ENCODE measurements at regions not wholly inside any gene's neighbourhood (a gene's known extent, or its start where the extent isn't known, plus 50 kb on each side); places are given as distances from the start of the nearest gene placed in this dataset.
A peak's percentile ranks its signal among the peaks of the same experiment; 100 is the strongest.

DNA sequence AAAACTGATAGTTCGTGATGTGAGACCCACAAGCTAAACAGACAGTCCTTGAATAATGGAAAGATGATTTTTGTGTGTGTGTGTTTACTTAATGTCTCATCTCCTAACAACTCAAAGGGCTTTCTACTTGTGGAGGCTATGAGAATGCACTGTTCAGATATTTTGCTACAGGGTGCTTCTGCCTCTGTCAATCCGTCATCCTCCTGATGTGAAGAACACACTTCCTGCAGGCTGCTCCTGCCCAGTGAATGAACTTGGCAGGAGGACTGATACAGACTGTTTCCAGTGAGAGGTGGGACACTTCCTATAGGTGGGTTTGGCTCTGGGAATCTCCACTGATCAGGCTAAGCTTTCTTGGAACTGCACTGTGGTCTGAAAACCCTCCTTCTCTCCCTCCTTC is 168.4 kb upstream of the STARD13 start:
- H3K4me3 ChIP-seq = no peak overlapping the region
- no peaks in the 10 kb centered on the region for H3K27me3 ChIP-seq
- no peaks in the 10 kb centered on the region for H3K36me3 ChIP-seq
- H3K27ac ChIP-seq = no peak overlapping the region
- H3K9me3 ChIP-seq (replicated peaks) = peaks cover 3% of the 10 kb centered on the region; the same call in 1 of the 2 replicates
- H3K4me1 ChIP-seq = no peaks in the 10 kb centered on the region
- DNase-seq = no peak

GRCh38 chr13:33454844-33455705 is 169.5 kb upstream of the STARD13 start:
- no peak overlapping the region for H3K4me3 ChIP-seq
- no peak overlapping the region for H3K27ac ChIP-seq
- no peaks in the 10 kb centered on the region for H3K27me3 ChIP-seq
- H3K36me3 ChIP-seq = no peaks in the 10 kb centered on the region
- no peaks in the 10 kb centered on the region for H3K4me1 ChIP-seq
- peaks cover 12% of the 10 kb centered on the region for H3K9me3 ChIP-seq (replicated peaks)
- DNase-seq = no peak

DNA sequence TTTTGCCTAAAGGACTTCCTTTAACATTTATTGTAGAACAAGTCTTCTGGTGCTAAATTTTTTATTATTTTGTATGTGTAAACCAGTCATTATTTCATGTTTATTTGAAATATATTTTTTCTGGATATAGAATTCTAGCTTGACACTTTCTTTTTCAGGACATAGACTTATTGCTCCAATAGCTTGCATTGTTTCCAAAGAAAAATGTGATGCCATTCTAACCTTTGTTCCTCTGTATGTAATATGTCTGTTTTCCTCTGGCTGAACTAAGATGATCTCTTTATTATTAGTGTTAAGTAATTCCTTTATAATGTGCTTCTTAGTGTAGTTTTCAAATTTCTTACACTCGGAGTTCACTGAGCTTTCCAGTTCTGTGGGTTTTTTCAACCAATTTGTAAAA is 174.1 kb upstream of the STARD13 start:
- Histone ChIP-seq H3K27ac (no peak overlapping the region), H3K4me1 (no peaks in the 10 kb centered on the region), H3K36me3 (no peaks in the 10 kb centered on the region), H3K27me3 (no peaks in the 10 kb centered on the region), H3K9me3 (replicated peaks) (peaks cover 18% of the 10 kb centered on the region), H3K4me3 (no peak overlapping the region)
- no peak for DNase-seq

DNA sequence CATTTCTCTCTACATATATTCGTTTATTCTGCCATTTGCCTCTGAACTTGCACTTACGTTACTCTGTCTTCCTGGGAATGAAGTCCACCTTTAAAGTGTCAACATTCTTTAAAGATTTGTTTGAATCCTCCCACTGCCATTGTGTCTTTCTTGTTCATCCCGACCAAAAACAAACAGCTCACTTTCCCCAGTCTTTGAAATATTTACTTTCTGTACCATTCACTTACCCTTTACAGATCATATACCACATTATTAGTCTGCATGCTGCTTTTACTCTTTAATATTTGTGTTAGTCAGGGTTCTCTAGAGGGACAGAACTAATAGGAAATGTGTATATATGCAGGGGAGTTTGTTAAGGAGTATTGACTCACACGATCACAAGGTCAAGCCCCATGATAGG is 176.6 kb upstream of the STARD13 start:
- no peaks in the 10 kb centered on the region for H3K36me3 ChIP-seq
- DNase-seq = no peak
- peaks cover 15% of the 10 kb centered on the region for H3K9me3 ChIP-seq (replicated peaks)
- peaks cover 6% of the 10 kb centered on the region; the same call in 1 of the 2 replicates for H3K4me1 ChIP-seq
- H3K27me3 ChIP-seq = no peaks in the 10 kb centered on the region
- H3K27ac ChIP-seq = no peak overlapping the region
- H3K4me3 ChIP-seq = no peak overlapping the region

DNA sequence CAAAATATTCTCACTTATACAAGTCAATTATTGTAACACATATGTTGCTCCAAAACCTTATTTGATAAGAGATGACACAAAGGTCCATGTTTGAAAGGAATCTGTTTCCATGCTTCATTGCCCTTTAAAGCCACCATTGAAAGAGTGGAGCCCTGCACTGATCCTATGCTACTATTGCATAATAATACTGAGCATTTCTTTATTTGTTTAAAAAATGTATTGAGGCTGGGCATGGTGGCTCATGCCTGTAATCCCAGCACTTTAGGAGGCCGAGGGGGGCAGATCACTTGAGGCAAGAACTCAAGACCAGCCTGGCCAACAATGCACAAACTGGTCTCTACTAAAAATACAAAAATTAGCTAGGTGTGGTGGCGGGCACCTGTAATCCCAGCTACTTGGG is 178.8 kb upstream of the STARD13 start:
- no peak for DNase-seq
- Histone ChIP-seq H3K36me3 (no peaks in the 10 kb centered on the region), H3K4me3 (no peak overlapping the region), H3K27ac (no peak overlapping the region), H3K9me3 (replicated peaks) (peaks cover 11% of the 10 kb centered on the region), H3K4me1 (peaks cover 6% of the 10 kb centered on the region; the same call in 1 of the 2 replicates), H3K27me3 (no peaks in the 10 kb centered on the region)

- Histone ChIP-seq H3K9me3 (replicated peaks) (peaks cover 4% of the 10 kb centered on the region), H3K27me3 (no peaks in the 10 kb centered on the region), H3K27ac (no peak overlapping the region), H3K36me3 (no peaks in the 10 kb centered on the region), H3K4me1 (peaks cover 6% of the 10 kb centered on the region; the same call in 1 of the 2 replicates), H3K4me3 (no peak overlapping the region)
- no peak for DNase-seq
These were observed 180.7 kb upstream of the STARD13 start for GRCh38 chr13:33466262-33466661.

- peaks cover 3% of the 10 kb centered on the region; the same call in 1 of the 2 replicates for H3K9me3 ChIP-seq (replicated peaks)
- no peaks in the 10 kb centered on the region for H3K36me3 ChIP-seq
- H3K4me1 ChIP-seq = peaks cover 6% of the 10 kb centered on the region; the same call in 1 of the 2 replicates
- H3K27ac ChIP-seq = no peak overlapping the region
- H3K27me3 ChIP-seq = no peaks in the 10 kb centered on the region
- no peak for DNase-seq
- no peak overlapping the region for H3K4me3 ChIP-seq
These were observed 182.0 kb upstream of the STARD13 start for GRCh38 chr13:33467556-33467955.

GRCh38 chr13:33471204-33471603 is 185.6 kb upstream of the STARD13 start:
- H3K27me3 ChIP-seq = no peaks in the 10 kb centered on the region
- H3K4me1 ChIP-seq = peaks cover 6% of the 10 kb centered on the region; the same call in 1 of the 2 replicates
- peaks cover 3% of the 10 kb centered on the region; the same call in 1 of the 2 replicates for H3K9me3 ChIP-seq (replicated peaks)
- DNase-seq = no peak
- H3K27ac ChIP-seq = no peak overlapping the region
- no peak overlapping the region for H3K4me3 ChIP-seq
- H3K36me3 ChIP-seq = no peaks in the 10 kb centered on the region

DNA sequence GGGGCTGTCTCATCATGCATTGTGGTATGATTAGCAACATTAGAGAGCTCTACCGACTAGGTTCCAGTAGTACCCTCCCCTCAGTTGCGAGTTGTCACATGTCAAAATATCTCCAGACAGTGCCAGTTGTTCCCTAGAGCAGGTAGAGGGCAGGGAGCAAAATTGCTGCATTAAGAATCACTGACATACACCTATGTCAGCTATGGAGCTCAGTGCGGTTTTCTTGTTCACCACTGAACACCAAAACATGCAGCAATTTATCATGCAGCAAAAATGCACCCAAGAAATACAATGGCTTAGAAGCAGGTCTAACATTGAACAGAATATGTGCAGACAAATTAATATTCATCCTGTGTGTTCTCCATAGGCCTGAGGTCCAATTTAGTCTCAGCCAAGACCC is 186.9 kb upstream of the STARD13 start:
- no peak overlapping the region for H3K4me3 ChIP-seq
- H3K36me3 ChIP-seq = no peaks in the 10 kb centered on the region
- no peak for DNase-seq
- H3K4me1 ChIP-seq = no peaks in the 10 kb centered on the region
- H3K27me3 ChIP-seq = no peaks in the 10 kb centered on the region
- peaks cover 13% of the 10 kb centered on the region for H3K9me3 ChIP-seq (replicated peaks)
- H3K27ac ChIP-seq = no peak overlapping the region

DNA sequence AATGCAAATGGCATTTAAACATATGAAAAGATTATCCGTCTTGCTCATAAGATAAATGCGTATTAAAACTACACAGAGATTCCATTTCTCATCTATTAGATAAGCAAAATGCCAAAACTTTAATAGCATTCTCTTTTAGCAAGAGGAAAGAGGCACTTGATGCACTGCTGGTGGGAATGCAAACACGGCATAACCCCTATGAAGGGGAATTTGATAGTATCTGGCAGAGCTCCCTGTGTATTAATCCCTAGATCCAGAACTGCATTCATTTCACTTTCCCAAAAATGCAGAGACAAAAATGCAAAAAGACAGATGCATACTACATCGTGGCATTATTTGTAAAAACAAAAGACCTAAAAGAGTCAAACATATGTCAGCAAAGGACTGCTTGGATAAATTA is 193.6 kb upstream of the STARD13 start:
- Histone ChIP-seq H3K4me3 (no peak overlapping the region), H3K4me1 (peaks cover 7% of the 10 kb centered on the region), H3K9me3 (replicated peaks) (peaks cover 18% of the 10 kb centered on the region), H3K27ac (no peak overlapping the region), H3K27me3 (no peaks in the 10 kb centered on the region), H3K36me3 (no peaks in the 10 kb centered on the region)
- peak; percentile 16 to 47 for DNase-seq

GRCh38 chr13:33480561-33480960 is 195.0 kb upstream of the STARD13 start:
- H3K27ac ChIP-seq = no peak overlapping the region
- no peaks in the 10 kb centered on the region for H3K27me3 ChIP-seq
- peaks cover 7% of the 10 kb centered on the region for H3K4me1 ChIP-seq
- no peaks in the 10 kb centered on the region for H3K36me3 ChIP-seq
- H3K4me3 ChIP-seq = no peak overlapping the region
- no peak for DNase-seq
- peaks cover 21% of the 10 kb centered on the region for H3K9me3 ChIP-seq (replicated peaks)

DNA sequence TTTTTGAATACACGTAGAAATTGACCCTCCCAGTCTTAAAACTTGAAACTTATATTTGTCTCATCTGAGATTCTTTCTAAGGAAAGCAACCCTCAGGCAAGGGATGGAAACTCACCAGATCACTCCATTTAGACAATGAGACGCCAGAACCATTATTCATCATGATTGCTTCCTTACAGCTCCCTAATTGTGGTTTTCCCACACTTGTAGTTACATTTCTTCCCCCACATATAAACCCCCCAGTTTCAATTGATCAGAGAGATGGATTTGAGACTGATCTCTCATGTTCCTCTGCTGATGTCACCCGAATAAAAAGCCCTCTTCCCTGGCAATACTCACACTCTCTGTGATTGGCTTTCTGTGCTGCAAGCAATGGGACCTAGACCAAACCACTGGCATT is 197.9 kb upstream of the STARD13 start:
- no peaks in the 10 kb centered on the region for H3K36me3 ChIP-seq
- no peak overlapping the region for H3K27ac ChIP-seq
- no peak overlapping the region for H3K4me3 ChIP-seq
- no peaks in the 10 kb centered on the region for H3K27me3 ChIP-seq
- H3K9me3 ChIP-seq (replicated peaks) = 0 out of 2 replicates have a peak, but pooled peaks cover 3% of the 10 kb centered on the region
- DNase-seq = no peak
- H3K4me1 ChIP-seq = peaks cover 7% of the 10 kb centered on the region

- no peak for DNase-seq
- H3K4me1 ChIP-seq = no peaks in the 10 kb centered on the region
- H3K27ac ChIP-seq = no peak overlapping the region
- H3K4me3 ChIP-seq = no peak overlapping the region
- no peaks in the 10 kb centered on the region for H3K27me3 ChIP-seq
- H3K36me3 ChIP-seq = no peaks in the 10 kb centered on the region
- H3K9me3 ChIP-seq (replicated peaks) = 0 out of 2 replicates have a peak, but pooled peaks cover 3% of the 10 kb centered on the region
These were observed 199.7 kb upstream of the STARD13 start for GRCh38 chr13:33485247-33485646.

DNA sequence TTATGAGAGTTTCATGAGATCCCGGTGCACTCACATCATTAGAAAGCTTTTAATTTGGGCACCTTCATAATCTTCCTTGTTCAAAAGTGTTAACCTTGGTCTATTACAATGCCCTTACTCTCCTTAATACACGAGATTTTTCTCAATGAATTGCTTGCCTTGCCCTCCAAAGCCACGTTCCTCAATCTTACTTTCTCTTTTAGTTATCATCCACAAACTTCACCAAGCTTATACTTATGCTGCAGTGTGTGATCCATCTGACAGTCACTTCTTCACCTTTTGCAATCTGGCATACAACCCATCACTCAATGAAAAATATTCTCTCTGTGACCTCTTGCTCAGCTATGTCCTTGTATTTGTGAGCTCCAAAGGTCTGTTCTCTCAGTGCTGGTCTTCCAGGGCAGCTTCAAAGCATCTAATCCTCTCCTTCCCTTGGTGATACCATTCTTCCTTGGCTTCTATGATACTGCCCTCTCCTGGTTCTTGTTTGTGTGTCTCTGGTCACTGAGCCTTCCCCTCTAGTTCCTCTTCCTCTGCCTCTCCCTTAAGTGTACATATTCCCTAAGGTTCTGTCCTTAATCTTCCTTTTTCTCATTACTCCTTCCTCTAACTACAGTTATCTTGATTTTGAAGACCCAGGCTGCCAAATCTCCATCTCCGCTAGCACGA is 202.2 kb upstream of the STARD13 start:
- Histone ChIP-seq H3K36me3 (no peaks in the 10 kb centered on the region), H3K4me3 (no peak overlapping the region), H3K4me1 (no peaks in the 10 kb centered on the region), H3K27ac (no peak overlapping the region), H3K27me3 (no peaks in the 10 kb centered on the region), H3K9me3 (replicated peaks) (0 out of 2 replicates have a peak, but pooled peaks cover 3% of the 10 kb centered on the region)
- peak; percentile 19 to 61 for DNase-seq

- H3K4me1 ChIP-seq = peaks cover 9% of the 10 kb centered on the region
- no peak overlapping the region for H3K27ac ChIP-seq
These were observed 204.0 kb upstream of the STARD13 start for GRCh38 chr13:33489563-33489962.

More at GRCh38 chr13:33489563-33489962, 204.0 kb upstream of the STARD13 start:
- Histone ChIP-seq H3K36me3 (no peaks in the 10 kb centered on the region), H3K27me3 (no peaks in the 10 kb centered on the region), H3K4me3 (no peak overlapping the region), H3K9me3 (replicated peaks) (0 out of 2 replicates have a peak, but pooled peaks cover under 1% of the 10 kb centered on the region)
- no peak for DNase-seq
